ENCODE measurements at regions not wholly inside any gene's neighbourhood (a gene's known extent, or its start where the extent isn't known, plus 50 kb on each side); places are given as distances from the start of the nearest gene placed in this dataset.

- TF ChIP-seq CHD7 (IDR thresholded peaks at IDR 0.05; ENCODE audit: insufficient replicate concordance, low read length) (no peak), GABPA (IDR thresholded peaks at IDR 0.05; ENCODE audit: borderline replicate concordance, insufficient read depth, low read length) (no peak), POU5F1 (IDR thresholded peaks at IDR 0.05; ENCODE audit: low read depth, low read length) (no peak)
Measured at GRCh38 chr3:54056521-54056920, 65.8 kb upstream of the CACNA2D3 start (continued).

Measured in H1 (cell line).